SK-N-SH (cell line): ENCODE measurements at regions not wholly inside any gene's neighbourhood (a gene's known extent, or its start where the extent isn't known, plus 50 kb on each side); places are given as distances from the start of the nearest gene placed in this dataset.

Experiments used
- CTCF ChIA-PET: fragments of 300-600, 350-600 bp; formaldehyde crosslinking; extraction: SDS; loops from one replicate; lab custom pipeline; 2021; lab: Yijun Ruan, JAX
- POLR2A ChIA-PET: fragments of 350-600 bp; sonication (Branson Sonifier 250); formaldehyde crosslinking; extraction: SDS; loops from one replicate; lab custom pipeline; 2020; ENCODE audit warnings: antibody characterized with exemption, inconsistent platforms; lab: Yijun Ruan, JAX
- DNase-seq: peaks from one replicate; pipeline ENCODE4 v3.0.0; 2012
- H2AFZ ChIP-seq: fragments of 200-600 bp; sonication (generic); 2 replicates; pipeline ENCODE4 v1.8.1; 2016; ENCODE audit warnings: antibody characterized with exemption, mild to moderate bottlenecking, low read depth
- H3F3A ChIP-seq: fragments of 200-600 bp; sonication (generic); replicated peaks from 2 replicates; pipeline ENCODE3; 2016; ENCODE audit warnings: antibody characterized with exemption, mild to moderate bottlenecking; ENCODE audit not compliant: insufficient read depth
- H3K27ac ChIP-seq, 2 experiments: fragments of 200-500 bp in 1 of 2; fragments of 200-600 bp in 1 of 2; sonication (Bioruptor generic) in 1 of 2; sonication (generic), shearing (Covaris generic) in 1 of 2; 2 replicates each; pipeline versions ENCODE4 v1.5.1 to v1.6.1; 2014 to 2016; ENCODE audit warnings: low read depth in 2 of 2, inconsistent platforms in 1 of 2, low read length in 1 of 2, mild to moderate bottlenecking in 1 of 2, mixed read lengths in 1 of 2
- H3K27me3 ChIP-seq: fragments of 200-600 bp; sonication (generic), shearing (Covaris generic); 2 replicates; pipeline ENCODE4 v1.6.1; 2016; ENCODE audit warnings: mixed run types; ENCODE audit not compliant: insufficient read depth
- H3K36me3 ChIP-seq, 2 experiments: fragments of 200-500 bp in 1 of 2; fragments of 200-600 bp in 1 of 2; sonication (Bioruptor generic) in 1 of 2; sonication (generic) in 1 of 2; replicated peaks in 1 of 2; 2 replicates each; pipeline versions ENCODE3 to v1.5.1; 2014 to 2016; ENCODE audit warnings: low read length in 1 of 2, mild to moderate bottlenecking in 1 of 2; ENCODE audit not compliant: insufficient read depth in 2 of 2, control insufficient read depth in 1 of 2
- H3K4me1 ChIP-seq, 2 experiments: fragments of 200-500 bp in 1 of 2; fragments of 200-600 bp in 1 of 2; sonication (Bioruptor generic) in 1 of 2; sonication (generic), shearing (Covaris generic) in 1 of 2; 2 replicates each; pipeline versions ENCODE4 v1.5.1 to v1.6.1; 2014 to 2016; ENCODE audit warnings: low read depth in 1 of 2, low read length in 1 of 2, mixed run types in 1 of 2; ENCODE audit not compliant: insufficient read depth in 2 of 2, control insufficient read depth in 1 of 2
- H3K4me2 ChIP-seq: fragments of 200-600 bp; sonication (generic), shearing (Covaris generic); 2 replicates; pipeline ENCODE4 v1.6.1; 2017; ENCODE audit warnings: mixed run types
- H3K4me3 ChIP-seq, 2 experiments: fragments of 200-500 bp in 1 of 2; fragments of 200-600 bp in 1 of 2; sonication (Bioruptor generic) in 1 of 2; sonication (generic), shearing (Covaris generic) in 1 of 2; 2 replicates each; pipeline versions ENCODE4 v1.5.1 to v1.8.1; 2014 to 2016; ENCODE audit warnings: low read depth in 2 of 2, inconsistent platforms in 1 of 2, low read length in 1 of 2, mild to moderate bottlenecking in 1 of 2, mixed read lengths in 1 of 2, moderate library complexity in 1 of 2
- H3K79me2 ChIP-seq: fragments of 200-600 bp; sonication (generic); 2 replicates; pipeline ENCODE4 v1.8.1; 2017; ENCODE audit warnings: mild to moderate bottlenecking; ENCODE audit not compliant: insufficient read depth
- H3K9ac ChIP-seq: fragments of 200-600 bp; sonication (generic); 2 replicates; pipeline ENCODE4 v1.6.1; 2017; ENCODE audit warnings: mixed run types
- H3K9me2 ChIP-seq: fragments of 200-600 bp; sonication (generic); 2 replicates; pipeline ENCODE4 v1.6.1; 2017; ENCODE audit warnings: mixed run types
- H3K9me3 ChIP-seq: fragments of 200-600 bp; sonication (generic); 2 replicates; pipeline ENCODE4 v1.6.1; 2017; ENCODE audit warnings: mixed run types, mild to moderate bottlenecking, moderate library complexity
- H4K20me1 ChIP-seq: fragments of 200-600 bp; sonication (generic); 2 replicates; pipeline ENCODE4 v1.6.1; 2017; ENCODE audit warnings: mild to moderate bottlenecking, mixed run types; ENCODE audit not compliant: insufficient read depth
- CHD2 ChIP-seq: fragments of 150-350 bp; IDR thresholded peaks from 2 replicates; pipeline ENCODE4 v1.6.1; 2018; ENCODE audit warnings: low read length; ENCODE audit not compliant: partially characterized antibody
- CTCF ChIP-seq: fragments of 200-600 bp; sonication (generic); IDR thresholded peaks from 2 replicates; pipeline ENCODE4 v1.6.1; 2017; ENCODE audit warnings: antibody characterized with exemption, mild to moderate bottlenecking, moderate library complexity
- EP300 ChIP-seq, 2 experiments: IDR thresholded peaks; 2 replicates each; pipeline versions ENCODE4 v1.4.0 to v1.6.1; 2012; ENCODE audit warnings: borderline replicate concordance in 1 of 2, low read depth in 1 of 2, low read length in 1 of 2
- EZH2phosphoT487 ChIP-seq: fragments of 200-600 bp; sonication (generic); IDR thresholded peaks from 2 replicates; pipeline ENCODE4 v1.6.1; 2017; ENCODE audit warnings: low read depth, mixed run types, mild to moderate bottlenecking, antibody characterized with exemption, moderate library complexity, borderline replicate concordance
- FOXJ3 ChIP-seq: sonication (generic); formaldehyde crosslinking; IDR thresholded peaks from 2 replicates; pipeline ENCODE4 v1.5.1; 2020; ENCODE audit warnings: mild to moderate bottlenecking, missing genetic modification reagents
- GABPA ChIP-seq: IDR thresholded peaks from 2 replicates; pipeline ENCODE4 v1.4.0; 2012; ENCODE audit warnings: low read depth, mild to moderate bottlenecking
- MEF2A ChIP-seq: IDR thresholded peaks from 2 replicates; pipeline ENCODE4 v1.4.0; 2012; ENCODE audit warnings: low read depth, borderline replicate concordance
- POLR2AphosphoS5 ChIP-seq: IDR thresholded peaks from 2 replicates; pipeline ENCODE4 v1.6.1; 2012; ENCODE audit warnings: low read depth, low read length
- RAD21 ChIP-seq: IDR thresholded peaks from 2 replicates; pipeline ENCODE4 v1.6.1; 2012; ENCODE audit warnings: mild to moderate bottlenecking, low read length
- RCOR1 ChIP-seq: fragments of 150-350 bp; IDR thresholded peaks from 2 replicates; pipeline ENCODE4 v1.6.1; 2017; ENCODE audit warnings: antibody characterized with exemption, low read length
- SIN3A ChIP-seq: IDR thresholded peaks from 2 replicates; pipeline ENCODE4 v1.6.1; 2012; ENCODE audit warnings: low read depth, mild to moderate bottlenecking, low read length, moderate library complexity, borderline replicate concordance
- SMC3 ChIP-seq: IDR thresholded peaks from 2 replicates; pipeline ENCODE4 v1.6.1; 2012; ENCODE audit warnings: low read depth, low read length, improper control_type of control experiment
- TCF12 ChIP-seq: IDR thresholded peaks from 2 replicates; pipeline ENCODE4 v1.4.0; 2012
- USF2 ChIP-seq: fragments of 150-350 bp; IDR thresholded peaks from 2 replicates; pipeline ENCODE4 v1.6.1; 2017; ENCODE audit warnings: antibody characterized with exemption, low read length, low read depth, borderline replicate concordance
- ZBTB33 ChIP-seq: IDR thresholded peaks from 2 replicates; pipeline ENCODE4 v1.4.0; 2012; ENCODE audit warnings: low read depth, borderline replicate concordance
- WGBS: methylation state at CpG from one replicate; pipeline ENCODE4 v1.1.6; 2017; ENCODE audit warnings: low lambda C conversion rate; 5-methylcytosine and 5-hydroxymethylcytosine counted together
- TF ChIP-seq, protein P1 (sequence below): IDR thresholded peaks from 2 replicates; pipeline ENCODE4 v1.6.1; 2012; ENCODE audit warnings: mild to moderate bottlenecking, low read depth, low read length, moderate library complexity
- TF ChIP-seq, protein P2 (sequence below): IDR thresholded peaks from 2 replicates; pipeline ENCODE4; 2012
- TF ChIP-seq, protein P3 (sequence below): IDR thresholded peaks from 2 replicates; pipeline ENCODE4 v1.4.0; 2012; ENCODE audit warnings: low read depth, borderline replicate concordance

DNA sequence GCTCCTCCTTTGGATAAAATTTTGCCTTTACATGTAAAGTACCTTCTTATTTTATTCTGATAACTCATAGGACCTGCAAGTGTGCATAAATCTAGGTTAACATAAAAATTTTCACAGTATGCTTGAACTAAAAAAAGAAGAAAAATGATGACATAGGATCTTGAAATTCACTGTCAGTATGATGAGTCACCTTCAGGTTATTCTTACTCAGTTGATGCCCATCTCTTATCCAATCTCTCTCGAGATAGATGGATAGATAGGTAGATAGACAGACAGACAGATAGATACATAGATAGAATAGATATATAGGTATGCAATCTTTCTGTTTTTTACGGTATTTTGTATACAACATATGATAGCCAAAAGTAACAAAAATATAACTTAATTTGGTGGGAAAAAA, 485.5 kb downstream of the NAF1 start:
- H2AFZ ChIP-seq = no peak overlapping the region
- no peak overlapping the region for H3K4me3 ChIP-seq
- H3F3A ChIP-seq = peaks cover 23% of the 10 kb centered on the region
- TF ChIP-seq GABPA (no peak), SIN3A (no peak), EP300 (IDR thresholded peaks at IDR 0.05; ENCODE audit: borderline replicate concordance in 1 of 2, low read depth in 1 of 2, low read length in 1 of 2) (no peak), EZH2phosphoT487 (no peak), RAD21 (no peak), CTCF (no peak), POLR2AphosphoS5 (no peak)
- POLR2A ChIA-PET = no interaction called here
- no peaks in the 10 kb centered on the region for H3K79me2 ChIP-seq
- peaks cover 20% of the 10 kb centered on the region; the same call in 1 of the 2 replicates for H3K9me3 ChIP-seq
- no peak overlapping the region for H3K9ac ChIP-seq
- no peaks in the 10 kb centered on the region for H3K9me2 ChIP-seq
- H3K4me2 ChIP-seq = no peak overlapping the region
- no peaks in the 10 kb centered on the region for H3K36me3 ChIP-seq
- H4K20me1 ChIP-seq = no peaks in the 10 kb centered on the region
- WGBS = 5% methylated on average over 2 of the region's 2 CpGs
- H3K27me3 ChIP-seq = no peaks in the 10 kb centered on the region
- H3K27ac ChIP-seq = no peak overlapping the region
- H3K4me1 ChIP-seq = no peaks in the 10 kb centered on the region
- CTCF ChIA-PET = no interaction called here
- no peak for DNase-seq

GRCh38 chr4:162675661-162676060, 491.0 kb downstream of the NAF1 start:
- Histone ChIP-seq H3K27ac (no peak overlapping the region), H3K9me2 (no peaks in the 10 kb centered on the region), H3K27me3 (no peaks in the 10 kb centered on the region), H3K9ac (no peak overlapping the region), H3F3A (peaks cover 4% of the 10 kb centered on the region), H3K4me2 (no peak overlapping the region), H3K4me3 (no peak overlapping the region), H3K36me3 (peaks cover 0 to 3% of the 10 kb centered on the region in 2 experiments), H3K79me2 (no peaks in the 10 kb centered on the region), H4K20me1 (no peaks in the 10 kb centered on the region), H2AFZ (no peak overlapping the region), H3K9me3 (peaks cover 20% of the 10 kb centered on the region; the same call in 1 of the 2 replicates), H3K4me1 (no peaks in the 10 kb centered on the region)
- 5% methylated on average over 2 of the region's 2 CpGs for whole genome bisulfite sequencing
- ChIA-PET CTCF (no interaction called here), POLR2A (no interaction called here)
- no peak for DNase-seq
- TF ChIP-seq SIN3A (no peak), ZBTB33 (no peak), RCOR1 (no peak), TCF12 (no peak), FOXJ3 (CRISPR knock-in tag) (no peak), RAD21 (no peak), MEF2A (no peak), USF2 (no peak), SMC3 (no peak), CHD2 (no peak)
- TF ChIP-seq, protein P1, sequence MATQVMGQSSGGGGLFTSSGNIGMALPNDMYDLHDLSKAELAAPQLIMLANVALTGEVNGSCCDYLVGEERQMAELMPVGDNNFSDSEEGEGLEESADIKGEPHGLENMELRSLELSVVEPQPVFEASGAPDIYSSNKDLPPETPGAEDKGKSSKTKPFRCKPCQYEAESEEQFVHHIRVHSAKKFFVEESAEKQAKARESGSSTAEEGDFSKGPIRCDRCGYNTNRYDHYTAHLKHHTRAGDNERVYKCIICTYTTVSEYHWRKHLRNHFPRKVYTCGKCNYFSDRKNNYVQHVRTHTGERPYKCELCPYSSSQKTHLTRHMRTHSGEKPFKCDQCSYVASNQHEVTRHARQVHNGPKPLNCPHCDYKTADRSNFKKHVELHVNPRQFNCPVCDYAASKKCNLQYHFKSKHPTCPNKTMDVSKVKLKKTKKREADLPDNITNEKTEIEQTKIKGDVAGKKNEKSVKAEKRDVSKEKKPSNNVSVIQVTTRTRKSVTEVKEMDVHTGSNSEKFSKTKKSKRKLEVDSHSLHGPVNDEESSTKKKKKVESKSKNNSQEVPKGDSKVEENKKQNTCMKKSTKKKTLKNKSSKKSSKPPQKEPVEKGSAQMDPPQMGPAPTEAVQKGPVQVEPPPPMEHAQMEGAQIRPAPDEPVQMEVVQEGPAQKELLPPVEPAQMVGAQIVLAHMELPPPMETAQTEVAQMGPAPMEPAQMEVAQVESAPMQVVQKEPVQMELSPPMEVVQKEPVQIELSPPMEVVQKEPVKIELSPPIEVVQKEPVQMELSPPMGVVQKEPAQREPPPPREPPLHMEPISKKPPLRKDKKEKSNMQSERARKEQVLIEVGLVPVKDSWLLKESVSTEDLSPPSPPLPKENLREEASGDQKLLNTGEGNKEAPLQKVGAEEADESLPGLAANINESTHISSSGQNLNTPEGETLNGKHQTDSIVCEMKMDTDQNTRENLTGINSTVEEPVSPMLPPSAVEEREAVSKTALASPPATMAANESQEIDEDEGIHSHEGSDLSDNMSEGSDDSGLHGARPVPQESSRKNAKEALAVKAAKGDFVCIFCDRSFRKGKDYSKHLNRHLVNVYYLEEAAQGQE = no peak
- TF ChIP-seq, protein P2, sequence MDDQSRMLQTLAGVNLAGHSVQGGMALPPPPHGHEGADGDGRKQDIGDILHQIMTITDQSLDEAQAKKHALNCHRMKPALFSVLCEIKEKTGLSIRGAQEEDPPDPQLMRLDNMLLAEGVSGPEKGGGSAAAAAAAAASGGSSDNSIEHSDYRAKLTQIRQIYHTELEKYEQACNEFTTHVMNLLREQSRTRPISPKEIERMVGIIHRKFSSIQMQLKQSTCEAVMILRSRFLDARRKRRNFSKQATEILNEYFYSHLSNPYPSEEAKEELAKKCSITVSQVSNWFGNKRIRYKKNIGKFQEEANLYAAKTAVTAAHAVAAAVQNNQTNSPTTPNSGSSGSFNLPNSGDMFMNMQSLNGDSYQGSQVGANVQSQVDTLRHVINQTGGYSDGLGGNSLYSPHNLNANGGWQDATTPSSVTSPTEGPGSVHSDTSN = no peak
- TF ChIP-seq, protein P3, sequence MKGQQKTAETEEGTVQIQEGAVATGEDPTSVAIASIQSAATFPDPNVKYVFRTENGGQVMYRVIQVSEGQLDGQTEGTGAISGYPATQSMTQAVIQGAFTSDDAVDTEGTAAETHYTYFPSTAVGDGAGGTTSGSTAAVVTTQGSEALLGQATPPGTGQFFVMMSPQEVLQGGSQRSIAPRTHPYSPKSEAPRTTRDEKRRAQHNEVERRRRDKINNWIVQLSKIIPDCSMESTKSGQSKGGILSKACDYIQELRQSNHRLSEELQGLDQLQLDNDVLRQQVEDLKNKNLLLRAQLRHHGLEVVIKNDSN = no peak
